ENCODE measurements at regions not wholly inside any gene's neighbourhood (a gene's known extent, or its start where the extent isn't known, plus 50 kb on each side); places are given as distances from the start of the nearest gene placed in this dataset.

GRCh38 chr10:104505521-104506042 lies 135.5 kb upstream of the SORCS3 start:
- no peak for DNase-seq (ENCODE audit: low read depth in 2 of 2)

GRCh38 chr10:104509981-104510380 lies 131.1 kb upstream of the SORCS3 start:
- DNase-seq (ENCODE audit: low read depth in 2 of 2), result no peak

GRCh38 chr10:104510644-104511043 lies 130.4 kb upstream of the SORCS3 start:
- no peak for DNase-seq (ENCODE audit: low read depth in 2 of 2)

GRCh38 chr10:104512800-104513199 lies 128.3 kb upstream of the SORCS3 start:
- no peak for DNase-seq (ENCODE audit: low read depth in 2 of 2)

- DNase-seq (ENCODE audit: low read depth in 2 of 2), result no peak
Observed at GRCh38 chr10:104515678-104516199, 125.4 kb upstream of the SORCS3 start.

GRCh38 chr10:104516986-104517385 lies 124.1 kb upstream of the SORCS3 start:
- DNase-seq (ENCODE audit: low read depth in 2 of 2), result no peak

- DNase-seq (ENCODE audit: low read depth in 2 of 2), result no peak
Observed at GRCh38 chr10:104517946-104518345, 123.1 kb upstream of the SORCS3 start.

- DNase-seq (ENCODE audit: low read depth in 2 of 2), result no peak
Observed at GRCh38 chr10:104518891-104519290, 122.2 kb upstream of the SORCS3 start.

GRCh38 chr10:104520653-104521052 lies 120.4 kb upstream of the SORCS3 start:
- DNase-seq (ENCODE audit: low read depth in 2 of 2), result no peak

GRCh38 chr10:104521901-104522694 lies 119.0 kb upstream of the SORCS3 start:
- no peak for DNase-seq (ENCODE audit: low read depth in 2 of 2)

- no peak for DNase-seq (ENCODE audit: low read depth in 2 of 2)
Observed at GRCh38 chr10:104526188-104526587, 114.9 kb upstream of the SORCS3 start.

GRCh38 chr10:104527013-104527412 lies 114.1 kb upstream of the SORCS3 start:
- no peak for DNase-seq (ENCODE audit: low read depth in 2 of 2)

- DNase-seq (ENCODE audit: low read depth in 2 of 2), result no peak
Observed at GRCh38 chr10:104540181-104540580, 100.9 kb upstream of the SORCS3 start.

GRCh38 chr10:104541820-104542219 lies 99.3 kb upstream of the SORCS3 start:
- no peak for DNase-seq (ENCODE audit: low read depth in 2 of 2)

- no peak for DNase-seq (ENCODE audit: low read depth in 2 of 2)
Observed at GRCh38 chr10:104546336-104546735, 94.8 kb upstream of the SORCS3 start.

GRCh38 chr10:104546756-104547155 lies 94.3 kb upstream of the SORCS3 start:
- no peak for DNase-seq (ENCODE audit: low read depth in 2 of 2)

- no peak for DNase-seq (ENCODE audit: low read depth in 2 of 2)
Observed at GRCh38 chr10:104548090-104548489, 93.0 kb upstream of the SORCS3 start.

- no peak for DNase-seq (ENCODE audit: low read depth in 2 of 2)
Observed at GRCh38 chr10:104556831-104557230, 84.3 kb upstream of the SORCS3 start.

GRCh38 chr10:104557966-104558365 lies 83.1 kb upstream of the SORCS3 start:
- DNase-seq (ENCODE audit: low read depth in 2 of 2), result no peak

GRCh38 chr10:104559935-104560334 lies 81.2 kb upstream of the SORCS3 start:
- DNase-seq (ENCODE audit: low read depth in 2 of 2), result no peak

GRCh38 chr10:104563051-104563450 lies 78.0 kb upstream of the SORCS3 start:
- DNase-seq (ENCODE audit: low read depth in 2 of 2), result no peak

- no peak for DNase-seq (ENCODE audit: low read depth in 2 of 2)
Observed at GRCh38 chr10:104563548-104563947, 77.5 kb upstream of the SORCS3 start.

- no peak for DNase-seq (ENCODE audit: low read depth in 2 of 2)
Observed at GRCh38 chr10:104574427-104574826, 66.7 kb upstream of the SORCS3 start.
